ENCODE measurements at regions not wholly inside any gene's neighbourhood (a gene's known extent, or its start where the extent isn't known, plus 50 kb on each side); places are given as distances from the start of the nearest gene placed in this dataset.

DNA sequence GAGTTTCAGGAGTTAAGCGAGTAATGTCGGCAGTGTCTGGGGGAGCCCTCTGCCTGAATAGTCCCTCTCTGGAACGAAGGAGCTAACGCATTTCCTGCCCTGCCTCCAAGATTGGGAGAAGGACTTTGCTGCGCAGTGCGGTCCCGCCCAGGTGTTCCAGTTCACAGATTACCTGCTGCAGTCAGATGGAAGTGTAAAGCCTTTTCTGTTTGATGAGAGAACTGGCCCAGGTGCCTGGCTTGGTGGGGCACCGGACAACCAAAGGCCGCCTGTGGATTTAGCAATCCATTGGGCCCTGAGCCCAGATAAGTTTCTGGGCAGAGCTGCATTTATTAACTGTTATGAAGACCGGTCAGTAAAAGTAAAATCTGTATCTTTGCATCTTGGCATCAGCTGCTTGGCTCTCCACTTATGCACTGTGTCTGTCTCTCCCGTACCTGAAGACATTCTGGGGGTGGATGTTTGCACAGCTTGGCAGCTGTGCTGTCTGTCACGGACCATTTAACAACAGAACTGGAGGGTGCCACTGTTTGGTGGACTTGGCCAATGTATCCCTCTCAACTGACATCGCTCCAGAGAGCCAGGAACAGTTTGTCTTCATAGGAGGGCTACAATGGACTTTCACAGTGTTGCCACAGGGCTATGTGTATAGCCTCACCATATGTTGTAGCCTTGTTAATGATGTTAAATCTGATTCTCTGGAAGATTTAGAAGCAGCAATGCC, 654.7 kb upstream of the ZWINT start:
- ATAC-seq (replicated peaks in 1 of 4) (no peak), DNase-seq (no peak)
- CTCF ChIA-PET, result no interaction called here
- no peaks in the 10 kb centered on the region for H3K4me1 Mint-ChIP-seq
- no peak overlapping the region for H3K27ac Mint-ChIP-seq
- Histone ChIP-seq H3K9me3 (peaks cover 5% of the 10 kb centered on the region), H3K4me3 (ENCODE audit: control insufficient read depth in 1 of 2, extremely low read depth in 1 of 2, low read length in 1 of 2) (no peak overlapping the region), H3K27ac (ENCODE audit: low read length) (no peak overlapping the region), H3K4me1 (ENCODE audit: control insufficient read depth in 1 of 2, extremely low read depth in 1 of 2, insufficient read depth in 2 of 2, low read length in 2 of 2) (no peaks in the 10 kb centered on the region), H3K36me3 (ENCODE audit: control insufficient read depth in 2 of 2, extremely low read depth in 1 of 2, insufficient read depth in 1 of 2, low read length in 1 of 2) (no peaks in the 10 kb centered on the region), H3K27me3 (replicated peaks in 1 of 2; ENCODE audit: control insufficient read depth in 2 of 2, extremely low read depth in 1 of 2, insufficient read depth in 2 of 2, low read length in 1 of 2) (no peaks in the 10 kb centered on the region)
- no peaks in the 10 kb centered on the region for H3K36me3 Mint-ChIP-seq
- peaks cover 6 to 18% (median 13%) of the 10 kb centered on the region in 3 donors for H3K9me3 Mint-ChIP-seq
- no peak overlapping the region for H3K4me3 Mint-ChIP-seq
- WGBS (ENCODE audit: insufficient coverage), result 87% methylated on average over 9 of the region's 13 CpGs
- POLR2A ChIA-PET, result no interaction called here
- H3K27me3 Mint-ChIP-seq, result no peaks in the 10 kb centered on the region

DNA sequence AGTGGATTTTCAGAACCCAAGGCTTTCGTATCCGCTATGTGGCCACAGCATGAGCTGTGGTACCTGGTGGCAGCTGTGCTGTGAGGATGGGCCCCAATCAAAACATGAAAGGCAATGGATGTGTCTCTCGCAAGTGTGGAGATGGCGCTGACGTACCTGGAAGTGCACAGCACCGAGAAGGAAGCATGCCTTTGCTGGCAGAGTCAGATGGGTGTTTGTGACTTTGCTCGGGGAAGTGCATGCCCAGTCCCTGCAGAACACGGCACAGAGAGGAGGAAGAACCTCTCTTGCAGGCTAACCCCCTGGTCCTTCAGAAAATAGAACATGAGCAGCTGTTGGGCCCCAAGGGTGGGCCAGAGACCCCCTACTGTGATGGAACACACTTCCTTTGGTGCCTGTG, 654.1 kb upstream of the ZWINT start:
- H3K9me3 ChIP-seq, result peaks cover 5% of the 10 kb centered on the region
- no peak for DNase-seq
- ChIA-PET CTCF (no interaction called here), POLR2A (interaction anchor here in 1 of 2 donors (0.6 kb wide), 1 partner anchor 1448 kb away, joined by 3 read pairs; no protein-coding TSS in a partner anchor)
- Mint-ChIP-seq H3K36me3 (no peaks in the 10 kb centered on the region), H3K27me3 (no peaks in the 10 kb centered on the region), H3K4me3 (no peak overlapping the region), H3K4me1 (no peaks in the 10 kb centered on the region), H3K9me3 (peaks cover 6 to 15% (median 13%) of the 10 kb centered on the region in 3 donors), H3K27ac (no peak overlapping the region)
- H3K4me1 ChIP-seq (ENCODE audit: control insufficient read depth in 1 of 2, extremely low read depth in 1 of 2, insufficient read depth in 2 of 2, low read length in 2 of 2), result no peaks in the 10 kb centered on the region
- H3K4me3 ChIP-seq (ENCODE audit: control insufficient read depth in 1 of 2, extremely low read depth in 1 of 2, low read length in 1 of 2), result no peak overlapping the region
- H3K36me3 ChIP-seq (ENCODE audit: control insufficient read depth in 2 of 2, extremely low read depth in 1 of 2, insufficient read depth in 1 of 2, low read length in 1 of 2), result no peaks in the 10 kb centered on the region
- no peak for ATAC-seq (replicated peaks in 1 of 4)
- 81% methylated on average over 7 of the region's 8 CpGs for WGBS (ENCODE audit: insufficient coverage)
- no peaks in the 10 kb centered on the region for H3K27me3 ChIP-seq (replicated peaks in 1 of 2; ENCODE audit: control insufficient read depth in 2 of 2, extremely low read depth in 1 of 2, insufficient read depth in 2 of 2, low read length in 1 of 2)
- no peak overlapping the region for H3K27ac ChIP-seq (ENCODE audit: low read length)

DNA sequence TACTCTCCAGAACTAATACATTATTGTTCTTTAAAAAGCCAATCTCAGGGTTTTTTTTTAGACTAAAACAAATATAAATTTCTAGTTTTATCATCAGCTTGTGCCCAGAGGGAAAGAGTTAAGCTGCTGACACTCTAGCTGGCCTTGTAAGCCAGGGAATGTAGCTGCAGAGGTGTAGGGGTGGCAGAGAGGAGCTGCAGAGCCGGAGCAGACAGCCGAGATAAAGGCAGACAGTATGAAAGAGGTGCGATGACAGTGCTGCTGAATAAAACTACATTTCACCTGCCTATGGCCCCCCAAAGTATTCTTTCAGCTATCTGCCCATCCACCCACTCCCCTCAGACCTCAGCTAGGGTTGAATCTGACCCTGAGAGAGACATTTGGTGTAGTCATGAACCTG, 653.7 kb upstream of the ZWINT start:
- WGBS (ENCODE audit: insufficient coverage), result no CpG with 5 or more reads among the region's 3 CpGs
- Histone ChIP-seq H3K36me3 (ENCODE audit: control insufficient read depth in 2 of 2, extremely low read depth in 1 of 2, insufficient read depth in 1 of 2, low read length in 1 of 2) (no peaks in the 10 kb centered on the region), H3K27ac (ENCODE audit: low read length) (no peak overlapping the region), H3K27me3 (replicated peaks in 1 of 2; ENCODE audit: control insufficient read depth in 2 of 2, extremely low read depth in 1 of 2, insufficient read depth in 2 of 2, low read length in 1 of 2) (no peaks in the 10 kb centered on the region), H3K4me1 (ENCODE audit: control insufficient read depth in 1 of 2, extremely low read depth in 1 of 2, insufficient read depth in 2 of 2, low read length in 2 of 2) (no peaks in the 10 kb centered on the region), H3K9me3 (peaks cover 5% of the 10 kb centered on the region), H3K4me3 (ENCODE audit: control insufficient read depth in 1 of 2, extremely low read depth in 1 of 2, low read length in 1 of 2) (no peak overlapping the region)
- no peak for ATAC-seq (replicated peaks in 1 of 4)
- ChIA-PET POLR2A (interaction anchor here in 1 of 2 donors (0.6 kb wide), 1 partner anchor 1448 kb away, joined by 3 read pairs; no protein-coding TSS in a partner anchor), CTCF (no interaction called here)
- H3K27ac Mint-ChIP-seq, result no peak overlapping the region
- H3K36me3 Mint-ChIP-seq, result no peaks in the 10 kb centered on the region
- no peaks in the 10 kb centered on the region for H3K4me1 Mint-ChIP-seq
- no peak for DNase-seq
- no peaks in the 10 kb centered on the region for H3K27me3 Mint-ChIP-seq
- no peak overlapping the region for H3K4me3 Mint-ChIP-seq
- H3K9me3 Mint-ChIP-seq, result peaks cover 6 to 13% (median 11%) of the 10 kb centered on the region in 3 donors

DNA sequence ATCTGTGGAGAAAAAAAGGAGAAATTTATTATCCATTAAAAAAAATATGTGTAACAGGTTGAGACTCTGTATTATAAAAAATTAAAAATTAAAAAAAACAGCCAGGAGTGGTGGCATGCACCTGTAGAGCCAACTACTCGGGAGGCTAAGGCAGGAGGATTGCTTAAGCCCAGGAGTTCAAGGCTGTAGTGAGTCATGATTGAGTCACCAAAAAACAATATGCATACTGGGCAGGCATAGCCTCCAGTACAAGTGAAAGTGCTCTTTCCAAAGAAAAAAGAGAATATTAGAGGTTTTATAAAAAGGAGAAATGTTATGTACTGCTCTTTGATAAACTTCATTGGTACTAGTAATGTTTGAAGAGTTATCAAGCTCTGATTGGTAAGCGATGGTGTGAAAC, 647.1 kb upstream of the ZWINT start:
- Histone ChIP-seq H3K4me1 (ENCODE audit: control insufficient read depth in 1 of 2, extremely low read depth in 1 of 2, insufficient read depth in 2 of 2, low read length in 2 of 2) (no peaks in the 10 kb centered on the region), H3K4me3 (ENCODE audit: control insufficient read depth in 1 of 2, extremely low read depth in 1 of 2, low read length in 1 of 2) (no peak overlapping the region), H3K36me3 (ENCODE audit: control insufficient read depth in 2 of 2, extremely low read depth in 1 of 2, insufficient read depth in 1 of 2, low read length in 1 of 2) (no peaks in the 10 kb centered on the region), H3K9me3 (peaks cover 5% of the 10 kb centered on the region), H3K27me3 (replicated peaks in 1 of 2; ENCODE audit: control insufficient read depth in 2 of 2, extremely low read depth in 1 of 2, insufficient read depth in 2 of 2, low read length in 1 of 2) (no peaks in the 10 kb centered on the region), H3K27ac (ENCODE audit: low read length) (no peak overlapping the region)
- H3K4me3 Mint-ChIP-seq, result no peak overlapping the region
- no peak overlapping the region for H3K27ac Mint-ChIP-seq
- WGBS (ENCODE audit: insufficient coverage), result 41% methylated on average over 2 of the region's 2 CpGs
- peaks cover 3 to 15% (median 5%) of the 10 kb centered on the region in 3 donors for H3K9me3 Mint-ChIP-seq
- CTCF ChIA-PET, result interaction anchor here in 1 of 2 donors (0.6 kb wide), 1 partner anchor 566 kb away, joined by 5 read pairs; no protein-coding TSS in a partner anchor
- H3K27me3 Mint-ChIP-seq, result no peaks in the 10 kb centered on the region
- ATAC-seq (replicated peaks in 1 of 4) (no peak), DNase-seq (no peak)
- no peaks in the 10 kb centered on the region for H3K4me1 Mint-ChIP-seq
- POLR2A ChIA-PET, result no interaction called here
- no peaks in the 10 kb centered on the region for H3K36me3 Mint-ChIP-seq

DNA sequence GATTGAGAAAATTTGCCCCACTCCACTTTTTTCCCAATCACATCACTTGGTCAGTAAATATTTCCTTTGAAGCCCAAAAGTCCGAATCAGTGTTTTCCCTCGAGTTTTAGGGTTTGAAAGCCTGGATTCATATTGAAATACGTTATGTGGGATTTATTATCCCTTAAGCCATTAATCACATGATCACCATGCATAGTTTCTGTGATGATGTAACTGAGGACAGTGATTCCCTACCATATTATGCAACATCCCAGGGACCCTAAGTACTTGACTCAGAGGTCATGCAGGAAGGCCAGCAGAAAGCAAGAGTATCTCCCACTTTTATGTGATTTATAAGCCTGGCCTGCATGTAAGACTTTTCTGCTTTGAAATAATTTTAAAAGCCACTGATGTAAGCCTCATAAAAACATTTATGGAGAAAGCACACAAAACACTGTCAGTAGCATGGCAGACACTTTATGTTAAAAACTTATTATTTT, 630.6 kb upstream of the ZWINT start:
- POLR2A ChIA-PET, result no interaction called here
- no CpG with 5 or more reads among the region's 3 CpGs for WGBS (ENCODE audit: insufficient coverage)

DNA sequence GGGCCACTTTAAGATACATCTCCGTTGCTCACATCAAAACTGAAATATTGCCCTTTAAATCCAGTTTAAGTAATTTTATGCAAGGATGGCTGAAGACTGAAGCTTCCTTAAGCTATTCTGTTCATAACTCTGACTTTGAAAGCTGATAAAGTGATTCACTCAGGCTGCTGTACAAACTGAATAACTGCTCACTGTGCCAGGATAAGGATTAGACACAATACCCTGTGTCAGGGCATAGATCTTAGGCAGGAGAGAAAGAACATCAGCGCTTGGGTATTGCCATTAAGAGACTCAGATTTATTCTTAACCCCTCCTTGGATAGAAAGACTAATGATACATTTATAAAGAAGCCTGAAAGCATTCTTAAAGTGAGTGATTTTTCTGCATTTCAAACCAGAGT, 614.5 kb upstream of the ZWINT start:
- H3K27me3 ChIP-seq (replicated peaks in 1 of 2; ENCODE audit: control insufficient read depth in 2 of 2, extremely low read depth in 1 of 2, insufficient read depth in 2 of 2, low read length in 1 of 2), result no peaks in the 10 kb centered on the region
- no peaks in the 10 kb centered on the region for H3K36me3 ChIP-seq (ENCODE audit: control insufficient read depth in 2 of 2, extremely low read depth in 1 of 2, insufficient read depth in 1 of 2, low read length in 1 of 2)
- H3K4me3 ChIP-seq (ENCODE audit: control insufficient read depth in 1 of 2, extremely low read depth in 1 of 2, low read length in 1 of 2), result no peak overlapping the region
- no peaks in the 10 kb centered on the region for H3K36me3 Mint-ChIP-seq
- DNase-seq (no peak), ATAC-seq (replicated peaks in 1 of 4) (no peak)
- H3K9me3 Mint-ChIP-seq, result peaks cover 0 to 29% (median 18%) of the 10 kb centered on the region in 3 donors
- ChIA-PET CTCF (no interaction called here), POLR2A (no interaction called here)
- H3K4me1 Mint-ChIP-seq, result no peaks in the 10 kb centered on the region
- H3K4me1 ChIP-seq (ENCODE audit: control insufficient read depth in 1 of 2, extremely low read depth in 1 of 2, insufficient read depth in 2 of 2, low read length in 2 of 2), result no peaks in the 10 kb centered on the region
- H3K9me3 ChIP-seq, result peaks cover 2% of the 10 kb centered on the region
- no peaks in the 10 kb centered on the region for H3K27me3 Mint-ChIP-seq
- H3K27ac Mint-ChIP-seq, result no peak overlapping the region
- H3K27ac ChIP-seq (ENCODE audit: low read length), result no peak overlapping the region
- no peak overlapping the region for H3K4me3 Mint-ChIP-seq
- no CpG with 5 or more reads among the region's 2 CpGs for WGBS (ENCODE audit: insufficient coverage)

More for the DNA sequence above, 630.6 kb upstream of the ZWINT start:
- CTCF ChIA-PET, result no interaction called here
- Histone ChIP-seq H3K27ac (ENCODE audit: low read length) (no peak overlapping the region), H3K4me3 (ENCODE audit: control insufficient read depth in 1 of 2, extremely low read depth in 1 of 2, low read length in 1 of 2) (no peak overlapping the region), H3K4me1 (ENCODE audit: control insufficient read depth in 1 of 2, extremely low read depth in 1 of 2, insufficient read depth in 2 of 2, low read length in 2 of 2) (no peaks in the 10 kb centered on the region), H3K9me3 (peaks cover 2% of the 10 kb centered on the region), H3K27me3 (replicated peaks in 1 of 2; ENCODE audit: control insufficient read depth in 2 of 2, extremely low read depth in 1 of 2, insufficient read depth in 2 of 2, low read length in 1 of 2) (no peaks in the 10 kb centered on the region), H3K36me3 (ENCODE audit: control insufficient read depth in 2 of 2, extremely low read depth in 1 of 2, insufficient read depth in 1 of 2, low read length in 1 of 2) (no peaks in the 10 kb centered on the region)
- H3K36me3 Mint-ChIP-seq, result no peaks in the 10 kb centered on the region
- DNase-seq (no peak), ATAC-seq (replicated peaks in 1 of 4) (no peak)
- no peaks in the 10 kb centered on the region for H3K27me3 Mint-ChIP-seq
- no peak overlapping the region for H3K4me3 Mint-ChIP-seq
- no peak overlapping the region for H3K27ac Mint-ChIP-seq
- peaks cover 6 to 16% (median 12%) of the 10 kb centered on the region in 3 donors for H3K9me3 Mint-ChIP-seq
- no peaks in the 10 kb centered on the region for H3K4me1 Mint-ChIP-seq

Measured in T-cell (primary cell).